Calu3 (cell line): ENCODE measurements at regions not wholly inside any gene's neighbourhood (a gene's known extent, or its start where the extent isn't known, plus 50 kb on each side); places are given as distances from the start of the nearest gene placed in this dataset.

Experiments
- BruUV-seq: library from RNA; stranded (reverse); fragments of 400-500 nt; replicated peaks from 2 replicates; lab custom pipeline; 2021; lab: Mats Ljungman, UMichigan
- CTCF ChIA-PET: fragments of 300-600 bp; sonication (Branson Sonifier 250); formaldehyde crosslinking; loops from one replicate; lab custom pipeline; 2022; ENCODE audit warnings: antibody characterized with exemption; lab: Charles Lee
- DNase-seq: peaks from one replicate; pipeline ENCODE4 v3.0.0; 2022
- H3K27ac Mint-ChIP-seq: one replicate; pipeline ENCODE4 v1.8.0; 2022; ENCODE audit warnings: mixed read lengths; ENCODE audit not compliant: unreplicated experiment
- H3K27me3 Mint-ChIP-seq: one replicate; pipeline ENCODE4 v1.8.0; 2022; ENCODE audit warnings: mixed read lengths; ENCODE audit not compliant: unreplicated experiment
- H3K36me3 Mint-ChIP-seq: one replicate; pipeline ENCODE4 v1.8.0; 2022; ENCODE audit warnings: mild to moderate bottlenecking, moderate library complexity, mixed read lengths; ENCODE audit not compliant: insufficient read depth, unreplicated experiment
- H3K4me1 Mint-ChIP-seq: one replicate; pipeline ENCODE4 v1.8.0; 2022; ENCODE audit warnings: mild to moderate bottlenecking, low read depth, mixed read lengths; ENCODE audit not compliant: unreplicated experiment
- H3K4me3 Mint-ChIP-seq: one replicate; pipeline ENCODE4 v1.8.0; 2022; ENCODE audit warnings: mild to moderate bottlenecking, low read depth, moderate library complexity, mixed read lengths; ENCODE audit not compliant: unreplicated experiment
- H3K9me3 Mint-ChIP-seq: one replicate; pipeline ENCODE4 v1.8.0; 2022; ENCODE audit warnings: low read depth, mixed read lengths; ENCODE audit not compliant: unreplicated experiment
- intact Hi-C: fragments of 100-400 bp; cut with micrococcal nuclease; formaldehyde crosslinking; loops from one replicate; pipeline ENCODE4 v1.10.0; 2022; ENCODE audit not compliant: unreplicated experiment
- TF ChIP-seq, protein P1 (sequence below): fragments of 200-600 bp; IDR thresholded peaks from one replicate; pipeline ENCODE4 v1.8.0; 2022; ENCODE audit warnings: antibody characterized with exemption; ENCODE audit not compliant: unreplicated experiment

DNA sequence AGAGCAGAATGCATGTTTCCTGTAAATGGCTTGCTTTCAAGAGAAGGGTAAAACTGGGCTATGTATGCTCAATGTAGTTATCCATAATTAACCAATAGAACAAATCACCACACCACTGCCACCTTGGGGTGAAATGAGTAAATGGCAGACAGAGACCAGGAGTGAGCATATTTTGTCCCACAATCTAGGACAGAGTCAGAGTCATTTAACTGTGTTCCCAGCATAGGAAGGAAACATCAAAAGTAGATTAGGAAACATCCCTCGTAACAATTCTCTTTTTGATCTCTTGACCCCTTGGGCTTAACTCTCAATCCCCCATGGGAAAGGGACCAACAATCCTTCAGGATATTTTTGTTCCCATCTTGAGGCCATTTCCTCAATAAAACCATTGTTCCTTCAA, 224.8 kb downstream of the NHLRC3 start:
- no TSS peak for BruUV-seq
- peak; percentile 42 for DNase-seq
- intact Hi-C loops = loop anchor here (2.0 kb wide), 2 partner anchors 118 to 212 kb away; no protein-coding TSS in a partner anchor
- no peaks in the 10 kb centered on the region for H3K36me3 Mint-ChIP-seq
- H3K4me1 Mint-ChIP-seq = no peaks in the 10 kb centered on the region
- TF ChIP-seq, protein P1, sequence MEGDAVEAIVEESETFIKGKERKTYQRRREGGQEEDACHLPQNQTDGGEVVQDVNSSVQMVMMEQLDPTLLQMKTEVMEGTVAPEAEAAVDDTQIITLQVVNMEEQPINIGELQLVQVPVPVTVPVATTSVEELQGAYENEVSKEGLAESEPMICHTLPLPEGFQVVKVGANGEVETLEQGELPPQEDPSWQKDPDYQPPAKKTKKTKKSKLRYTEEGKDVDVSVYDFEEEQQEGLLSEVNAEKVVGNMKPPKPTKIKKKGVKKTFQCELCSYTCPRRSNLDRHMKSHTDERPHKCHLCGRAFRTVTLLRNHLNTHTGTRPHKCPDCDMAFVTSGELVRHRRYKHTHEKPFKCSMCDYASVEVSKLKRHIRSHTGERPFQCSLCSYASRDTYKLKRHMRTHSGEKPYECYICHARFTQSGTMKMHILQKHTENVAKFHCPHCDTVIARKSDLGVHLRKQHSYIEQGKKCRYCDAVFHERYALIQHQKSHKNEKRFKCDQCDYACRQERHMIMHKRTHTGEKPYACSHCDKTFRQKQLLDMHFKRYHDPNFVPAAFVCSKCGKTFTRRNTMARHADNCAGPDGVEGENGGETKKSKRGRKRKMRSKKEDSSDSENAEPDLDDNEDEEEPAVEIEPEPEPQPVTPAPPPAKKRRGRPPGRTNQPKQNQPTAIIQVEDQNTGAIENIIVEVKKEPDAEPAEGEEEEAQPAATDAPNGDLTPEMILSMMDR = peak; percentile 19
- no peak overlapping the region for H3K4me3 Mint-ChIP-seq
- H3K27me3 Mint-ChIP-seq = peaks cover 3% of the 10 kb centered on the region
- CTCF ChIA-PET = no interaction called here
- H3K9me3 Mint-ChIP-seq = no peaks in the 10 kb centered on the region
- no peak overlapping the region for H3K27ac Mint-ChIP-seq

GRCh38 chr13:39263531-39263930, 225.3 kb downstream of the NHLRC3 start:
- TF ChIP-seq, protein P1 = no peak

GRCh38 chr13:39266426-39266825, 228.2 kb downstream of the NHLRC3 start:
- H3K27me3 Mint-ChIP-seq = peaks cover 15% of the 10 kb centered on the region
- no peak for DNase-seq
- intact Hi-C loops = no loop called here

More at GRCh38 chr13:39263531-39263930, 225.3 kb downstream of the NHLRC3 start:
- no TSS peak for BruUV-seq
- Mint-ChIP-seq H3K27me3 (peaks cover 8% of the 10 kb centered on the region), H3K4me3 (no peak overlapping the region), H3K36me3 (no peaks in the 10 kb centered on the region), H3K9me3 (no peaks in the 10 kb centered on the region), H3K27ac (no peak overlapping the region), H3K4me1 (no peaks in the 10 kb centered on the region)
- intact Hi-C loops = loop anchor here (2.0 kb wide), 2 partner anchors 119 to 213 kb away; no protein-coding TSS in a partner anchor
- DNase-seq = no peak
- CTCF ChIA-PET = interaction anchor here (0.6 kb wide), 1 partner anchor 178 kb away, joined by 3 read pairs; no protein-coding TSS in a partner anchor

GRCh38 chr13:39268398-39268797, 230.1 kb downstream of the NHLRC3 start:
- intact Hi-C loops = no loop called here
- peaks cover 15% of the 10 kb centered on the region for H3K27me3 Mint-ChIP-seq

More at GRCh38 chr13:39266426-39266825, 228.2 kb downstream of the NHLRC3 start:
- no peaks in the 10 kb centered on the region for H3K4me1 Mint-ChIP-seq
- CTCF ChIA-PET = no interaction called here
- no peak overlapping the region for H3K4me3 Mint-ChIP-seq
- no peak overlapping the region for H3K27ac Mint-ChIP-seq
- no peaks in the 10 kb centered on the region for H3K9me3 Mint-ChIP-seq
- TF ChIP-seq, protein P1 = no peak
- no TSS peak for BruUV-seq
- no peaks in the 10 kb centered on the region for H3K36me3 Mint-ChIP-seq

More at GRCh38 chr13:39268398-39268797, 230.1 kb downstream of the NHLRC3 start:
- Mint-ChIP-seq H3K27ac (no peak overlapping the region), H3K4me1 (no peaks in the 10 kb centered on the region), H3K36me3 (no peaks in the 10 kb centered on the region), H3K4me3 (no peak overlapping the region), H3K9me3 (no peaks in the 10 kb centered on the region)
- BruUV-seq = no TSS peak
- CTCF ChIA-PET = no interaction called here
- no peak for DNase-seq
- TF ChIP-seq, protein P1 = no peak
